ENCODE measurements at regions not wholly inside any gene's neighbourhood (a gene's known extent, or its start where the extent isn't known, plus 50 kb on each side); places are given as distances from the start of the nearest gene placed in this dataset.

- no peak overlapping the region for H3K4me3 ChIP-seq (ENCODE audit: low read length in 3 of 3)
- no peak overlapping the region for H3K9ac ChIP-seq (ENCODE audit: low read depth in 1 of 3, low read length in 3 of 3)
- no peaks in the 10 kb centered on the region for H3K27me3 ChIP-seq (ENCODE audit: control insufficient read depth in 3 of 3, insufficient read depth in 3 of 3, low read length in 3 of 3)
- H3K9me3 ChIP-seq (ENCODE audit: control insufficient read depth in 3 of 3, low read length in 3 of 3) = no peaks in the 10 kb centered on the region
- peaks cover 0 to 5% (median 0%) of the 10 kb centered on the region in 3 donors for H3K4me1 ChIP-seq (ENCODE audit: control insufficient read depth in 3 of 3, insufficient read depth in 3 of 3, low read length in 3 of 3)
- no peaks in the 10 kb centered on the region for H3K36me3 ChIP-seq (ENCODE audit: control insufficient read depth in 3 of 3, insufficient read depth in 3 of 3, low read length in 3 of 3)
- no peak overlapping the region for H3K27ac ChIP-seq (ENCODE audit: low read depth, low read length)
These were observed 64.4 kb upstream of the PLEKHG1 start for GRCh38 chr6:150535151-150535804.

DNA sequence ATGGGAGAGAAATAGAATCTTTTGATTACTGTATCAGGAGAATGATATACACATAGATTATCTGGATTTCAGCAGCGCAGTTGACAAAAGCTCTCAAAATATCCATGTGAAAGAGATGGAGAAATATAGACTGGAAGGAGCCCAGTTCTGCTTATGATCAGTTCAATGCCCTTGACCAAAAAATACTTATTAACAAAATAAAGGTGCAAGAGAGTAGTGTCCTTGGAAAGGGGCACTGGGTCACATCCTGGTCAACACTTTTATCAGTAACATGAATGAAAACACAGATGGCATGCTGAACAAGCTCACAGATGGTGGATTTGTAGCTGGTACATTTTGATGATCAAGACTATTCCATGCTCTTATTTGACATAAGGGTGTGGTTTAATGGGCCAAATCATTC lies 63.9 kb upstream of the PLEKHG1 start:
- Histone ChIP-seq H3K4me3 (ENCODE audit: low read length in 3 of 3) (no peak overlapping the region), H3K36me3 (ENCODE audit: control insufficient read depth in 3 of 3, insufficient read depth in 3 of 3, low read length in 3 of 3) (no peaks in the 10 kb centered on the region), H3K27me3 (ENCODE audit: control insufficient read depth in 3 of 3, insufficient read depth in 3 of 3, low read length in 3 of 3) (no peaks in the 10 kb centered on the region), H3K27ac (ENCODE audit: low read depth, low read length) (no peak overlapping the region), H3K4me1 (ENCODE audit: control insufficient read depth in 3 of 3, insufficient read depth in 3 of 3, low read length in 3 of 3) (peaks cover 0 to 5% (median 0%) of the 10 kb centered on the region in 3 donors), H3K9me3 (ENCODE audit: control insufficient read depth in 3 of 3, low read length in 3 of 3) (no peaks in the 10 kb centered on the region), H3K9ac (ENCODE audit: low read depth in 1 of 3, low read length in 3 of 3) (no peak overlapping the region)

DNA sequence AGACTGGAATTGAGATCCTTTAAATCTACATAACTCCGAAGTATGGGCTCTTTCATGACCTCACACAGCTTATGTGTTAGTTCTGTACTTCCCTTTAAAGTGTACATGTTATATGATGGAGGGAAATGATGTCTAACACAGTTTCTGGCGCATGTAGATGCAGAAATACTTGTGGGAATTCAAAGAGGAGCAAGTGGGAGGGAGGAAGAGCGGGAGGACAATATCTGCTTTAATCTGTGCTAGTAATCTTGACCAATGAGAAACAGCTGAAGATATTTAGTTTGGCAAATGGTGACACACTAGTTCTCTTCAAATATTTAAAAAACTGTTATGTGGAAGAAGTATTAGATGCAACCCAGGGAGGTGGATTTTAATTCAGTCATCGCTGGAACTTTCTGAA lies 62.9 kb upstream of the PLEKHG1 start:
- no peaks in the 10 kb centered on the region for H3K36me3 ChIP-seq (ENCODE audit: control insufficient read depth in 3 of 3, insufficient read depth in 3 of 3, low read length in 3 of 3)
- no peak overlapping the region for H3K9ac ChIP-seq (ENCODE audit: low read depth in 1 of 3, low read length in 3 of 3)
- H3K4me3 ChIP-seq (ENCODE audit: low read length in 3 of 3) = no peak overlapping the region
- peak overlapping the region; percentile 51 for H3K27ac ChIP-seq (ENCODE audit: low read depth, low read length)
- peaks cover 0 to 5% (median 0%) of the 10 kb centered on the region in 3 donors for H3K4me1 ChIP-seq (ENCODE audit: control insufficient read depth in 3 of 3, insufficient read depth in 3 of 3, low read length in 3 of 3)
- H3K27me3 ChIP-seq (ENCODE audit: control insufficient read depth in 3 of 3, insufficient read depth in 3 of 3, low read length in 3 of 3) = no peaks in the 10 kb centered on the region
- H3K9me3 ChIP-seq (ENCODE audit: control insufficient read depth in 3 of 3, low read length in 3 of 3) = no peaks in the 10 kb centered on the region

- Histone ChIP-seq H3K27ac (ENCODE audit: low read depth, low read length) (peak overlapping the region; percentile 51), H3K27me3 (ENCODE audit: control insufficient read depth in 3 of 3, insufficient read depth in 3 of 3, low read length in 3 of 3) (no peaks in the 10 kb centered on the region), H3K4me3 (ENCODE audit: low read length in 3 of 3) (no peak overlapping the region)
These were observed 62.2 kb upstream of the PLEKHG1 start for GRCh38 chr6:150537491-150537890.

DNA sequence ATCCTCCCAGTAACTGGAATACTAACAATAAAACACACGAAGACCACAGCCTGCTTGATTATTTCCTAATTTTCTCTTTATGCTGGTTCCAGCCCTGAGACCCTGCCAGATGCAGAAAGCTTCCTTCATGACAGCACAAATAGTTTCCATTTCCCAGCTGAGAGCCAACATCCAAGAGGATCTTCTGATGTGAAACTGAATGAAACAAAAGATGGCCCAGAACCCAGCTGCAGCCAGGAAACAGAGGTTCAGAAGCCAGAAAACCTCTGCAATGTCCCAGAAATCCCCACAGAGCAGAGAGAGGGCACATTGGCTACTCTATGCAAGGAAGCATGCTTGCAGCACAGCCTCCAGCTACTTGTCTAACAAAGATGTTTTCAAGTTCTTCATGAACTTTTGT lies 61.8 kb upstream of the PLEKHG1 start:
- H3K27me3 ChIP-seq (ENCODE audit: control insufficient read depth in 3 of 3, insufficient read depth in 3 of 3, low read length in 3 of 3) = peaks cover 0 to 2% (median 0%) of the 10 kb centered on the region in 3 donors
- H3K9ac ChIP-seq (ENCODE audit: low read depth in 1 of 3, low read length in 3 of 3) = no peak overlapping the region
- no peaks in the 10 kb centered on the region for H3K9me3 ChIP-seq (ENCODE audit: control insufficient read depth in 3 of 3, low read length in 3 of 3)
- H3K4me3 ChIP-seq (ENCODE audit: low read length in 3 of 3) = no peak overlapping the region
- peaks cover 0 to 5% (median 0%) of the 10 kb centered on the region in 3 donors for H3K4me1 ChIP-seq (ENCODE audit: control insufficient read depth in 3 of 3, insufficient read depth in 3 of 3, low read length in 3 of 3)
- peak overlapping the region; percentile 51 for H3K27ac ChIP-seq (ENCODE audit: low read depth, low read length)
- H3K36me3 ChIP-seq (ENCODE audit: control insufficient read depth in 3 of 3, insufficient read depth in 3 of 3, low read length in 3 of 3) = no peaks in the 10 kb centered on the region

More at GRCh38 chr6:150537491-150537890, 62.2 kb upstream of the PLEKHG1 start:
- H3K36me3 ChIP-seq (ENCODE audit: control insufficient read depth in 3 of 3, insufficient read depth in 3 of 3, low read length in 3 of 3) = no peaks in the 10 kb centered on the region
- no peaks in the 10 kb centered on the region for H3K9me3 ChIP-seq (ENCODE audit: control insufficient read depth in 3 of 3, low read length in 3 of 3)
- H3K9ac ChIP-seq (ENCODE audit: low read depth in 1 of 3, low read length in 3 of 3) = no peak overlapping the region
- peaks cover 0 to 5% (median 0%) of the 10 kb centered on the region in 3 donors for H3K4me1 ChIP-seq (ENCODE audit: control insufficient read depth in 3 of 3, insufficient read depth in 3 of 3, low read length in 3 of 3)

DNA sequence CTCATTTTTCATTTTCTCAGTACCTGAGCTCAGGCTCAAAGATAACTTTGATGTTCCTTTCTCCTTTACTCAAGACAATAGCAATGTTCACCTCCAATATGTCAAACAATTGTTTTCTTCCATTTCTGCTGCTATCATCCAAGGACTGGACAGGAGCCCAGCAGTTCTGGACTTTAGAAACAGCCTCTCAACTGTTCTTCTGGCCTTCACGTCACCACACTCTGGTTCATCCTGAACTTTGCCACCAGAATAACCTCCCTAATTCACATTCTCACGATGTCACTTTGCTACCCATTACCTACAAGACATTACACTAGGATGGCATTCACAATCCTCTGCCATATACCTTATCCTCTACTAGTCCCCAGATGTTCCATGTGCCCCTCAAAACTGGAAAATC lies 60.6 kb upstream of the PLEKHG1 start:
- Histone ChIP-seq H3K9me3 (ENCODE audit: control insufficient read depth in 3 of 3, low read length in 3 of 3) (no peaks in the 10 kb centered on the region), H3K27me3 (ENCODE audit: control insufficient read depth in 3 of 3, insufficient read depth in 3 of 3, low read length in 3 of 3) (peaks cover 0 to 2% (median 0%) of the 10 kb centered on the region in 3 donors), H3K4me1 (ENCODE audit: control insufficient read depth in 3 of 3, insufficient read depth in 3 of 3, low read length in 3 of 3) (peaks cover 0 to 5% (median 0%) of the 10 kb centered on the region in 3 donors), H3K4me3 (ENCODE audit: low read length in 3 of 3) (no peak overlapping the region), H3K36me3 (ENCODE audit: control insufficient read depth in 3 of 3, insufficient read depth in 3 of 3, low read length in 3 of 3) (no peaks in the 10 kb centered on the region), H3K27ac (ENCODE audit: low read depth, low read length) (no peak overlapping the region), H3K9ac (ENCODE audit: low read depth in 1 of 3, low read length in 3 of 3) (no peak overlapping the region)

- Histone ChIP-seq H3K4me3 (ENCODE audit: low read length in 3 of 3) (no peak overlapping the region), H3K9me3 (ENCODE audit: control insufficient read depth in 3 of 3, low read length in 3 of 3) (no peaks in the 10 kb centered on the region), H3K27me3 (ENCODE audit: control insufficient read depth in 3 of 3, insufficient read depth in 3 of 3, low read length in 3 of 3) (peaks cover 0 to 2% (median 0%) of the 10 kb centered on the region in 3 donors), H3K27ac (ENCODE audit: low read depth, low read length) (no peak overlapping the region), H3K9ac (ENCODE audit: low read depth in 1 of 3, low read length in 3 of 3) (no peak overlapping the region), H3K36me3 (ENCODE audit: control insufficient read depth in 3 of 3, insufficient read depth in 3 of 3, low read length in 3 of 3) (no peaks in the 10 kb centered on the region), H3K4me1 (ENCODE audit: control insufficient read depth in 3 of 3, insufficient read depth in 3 of 3, low read length in 3 of 3) (peaks cover 0 to 5% (median 0%) of the 10 kb centered on the region in 3 donors)
These were observed 60.1 kb upstream of the PLEKHG1 start for GRCh38 chr6:150539568-150539967.

DNA sequence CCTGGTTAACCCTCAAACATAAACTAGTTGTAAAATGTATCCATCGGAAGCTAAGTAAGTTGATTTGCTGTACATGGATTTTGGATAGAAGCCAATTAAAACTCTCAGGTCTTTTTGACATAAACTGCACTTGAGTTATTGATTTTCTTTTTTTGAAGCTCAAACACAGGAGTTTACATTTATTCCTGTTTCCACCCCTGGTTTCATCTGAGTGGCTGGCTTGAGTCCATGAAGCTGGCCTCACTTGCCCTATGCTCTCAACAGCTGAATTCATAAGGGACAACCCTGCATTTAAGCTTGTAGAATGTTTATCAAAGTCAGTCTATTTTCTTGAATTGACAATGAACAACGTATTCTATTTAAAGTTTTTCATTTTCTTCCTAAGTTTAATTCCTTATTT lies 58.1 kb upstream of the PLEKHG1 start:
- Histone ChIP-seq H3K27ac (ENCODE audit: low read depth, low read length) (no peak overlapping the region), H3K9me3 (ENCODE audit: control insufficient read depth in 3 of 3, low read length in 3 of 3) (no peaks in the 10 kb centered on the region), H3K27me3 (ENCODE audit: control insufficient read depth in 3 of 3, insufficient read depth in 3 of 3, low read length in 3 of 3) (peaks cover 0 to 2% (median 0%) of the 10 kb centered on the region in 3 donors), H3K36me3 (ENCODE audit: control insufficient read depth in 3 of 3, insufficient read depth in 3 of 3, low read length in 3 of 3) (no peaks in the 10 kb centered on the region), H3K9ac (ENCODE audit: low read depth in 1 of 3, low read length in 3 of 3) (no peak overlapping the region), H3K4me1 (ENCODE audit: control insufficient read depth in 3 of 3, insufficient read depth in 3 of 3, low read length in 3 of 3) (peaks cover 0 to 7% (median 0%) of the 10 kb centered on the region in 3 donors), H3K4me3 (ENCODE audit: low read length in 3 of 3) (no peak overlapping the region)

GRCh38 chr6:150543178-150543577 lies 56.5 kb upstream of the PLEKHG1 start:
- peaks cover 0 to 3% (median 0%) of the 10 kb centered on the region in 3 donors for H3K4me1 ChIP-seq (ENCODE audit: control insufficient read depth in 3 of 3, insufficient read depth in 3 of 3, low read length in 3 of 3)
- no peaks in the 10 kb centered on the region for H3K36me3 ChIP-seq (ENCODE audit: control insufficient read depth in 3 of 3, insufficient read depth in 3 of 3, low read length in 3 of 3)
- no peak overlapping the region for H3K27ac ChIP-seq (ENCODE audit: low read depth, low read length)
- H3K27me3 ChIP-seq (ENCODE audit: control insufficient read depth in 3 of 3, insufficient read depth in 3 of 3, low read length in 3 of 3) = peaks cover 0 to 2% (median 0%) of the 10 kb centered on the region in 3 donors
- no peak overlapping the region for H3K4me3 ChIP-seq (ENCODE audit: low read length in 3 of 3)
- no peak overlapping the region for H3K9ac ChIP-seq (ENCODE audit: low read depth in 1 of 3, low read length in 3 of 3)
- H3K9me3 ChIP-seq (ENCODE audit: control insufficient read depth in 3 of 3, low read length in 3 of 3) = no peaks in the 10 kb centered on the region

DNA sequence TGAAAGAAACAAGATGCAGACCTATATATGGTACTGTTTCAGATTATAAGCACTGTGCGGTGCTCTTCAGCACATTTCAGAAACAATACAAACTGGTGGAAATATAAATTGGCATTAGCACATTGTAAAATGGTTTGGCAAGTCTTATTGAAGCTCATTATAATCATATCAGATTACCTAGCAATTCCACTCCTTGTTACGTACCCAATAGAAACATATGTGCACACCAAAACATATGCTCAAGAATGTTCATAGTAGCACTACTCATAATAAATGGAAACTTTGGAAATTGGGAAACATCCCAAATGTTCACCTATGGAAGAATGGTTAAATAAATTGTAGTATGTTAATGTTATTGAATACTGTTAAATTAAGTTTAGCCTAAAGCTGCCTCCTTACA lies 54.9 kb upstream of the PLEKHG1 start:
- Histone ChIP-seq H3K27me3 (ENCODE audit: control insufficient read depth in 3 of 3, insufficient read depth in 3 of 3, low read length in 3 of 3) (peaks cover 0 to 5% (median 0%) of the 10 kb centered on the region in 3 donors), H3K9me3 (ENCODE audit: control insufficient read depth in 3 of 3, low read length in 3 of 3) (no peaks in the 10 kb centered on the region), H3K27ac (ENCODE audit: low read depth, low read length) (no peak overlapping the region), H3K4me3 (ENCODE audit: low read length in 3 of 3) (no peak overlapping the region), H3K9ac (ENCODE audit: low read depth in 1 of 3, low read length in 3 of 3) (no peak overlapping the region), H3K4me1 (ENCODE audit: control insufficient read depth in 3 of 3, insufficient read depth in 3 of 3, low read length in 3 of 3) (peaks cover 0 to 3% (median 0%) of the 10 kb centered on the region in 3 donors), H3K36me3 (ENCODE audit: control insufficient read depth in 3 of 3, insufficient read depth in 3 of 3, low read length in 3 of 3) (no peaks in the 10 kb centered on the region)
